HG03097 (cell line): ENCODE measurements at regions not wholly inside any gene's neighbourhood (a gene's known extent, or its start where the extent isn't known, plus 50 kb on each side); places are given as distances from the start of the nearest gene placed in this dataset.
"Not testable (repeated sequence)": the region's sequence is repeated elsewhere in the genome, so short reads cannot be mapped to it uniquely, and the experiment has no call there.

Experiments used
- ATAC-seq: cut with Tn5 transposase; IDR thresholded peaks from one replicate; pipeline ENCODE4 v1.9.1; 2021; ENCODE audit not compliant: unreplicated experiment, low FRiP score

- not testable (repeated sequence) for ATAC-seq
These were observed 1372.6 kb downstream of the FOXD4L5 start for GRCh38 chr9:63912451-63912850.

GRCh38 chr9:63909076-63909475, 1375.9 kb downstream of the FOXD4L5 start:
- ATAC-seq, result not testable (repeated sequence)

DNA sequence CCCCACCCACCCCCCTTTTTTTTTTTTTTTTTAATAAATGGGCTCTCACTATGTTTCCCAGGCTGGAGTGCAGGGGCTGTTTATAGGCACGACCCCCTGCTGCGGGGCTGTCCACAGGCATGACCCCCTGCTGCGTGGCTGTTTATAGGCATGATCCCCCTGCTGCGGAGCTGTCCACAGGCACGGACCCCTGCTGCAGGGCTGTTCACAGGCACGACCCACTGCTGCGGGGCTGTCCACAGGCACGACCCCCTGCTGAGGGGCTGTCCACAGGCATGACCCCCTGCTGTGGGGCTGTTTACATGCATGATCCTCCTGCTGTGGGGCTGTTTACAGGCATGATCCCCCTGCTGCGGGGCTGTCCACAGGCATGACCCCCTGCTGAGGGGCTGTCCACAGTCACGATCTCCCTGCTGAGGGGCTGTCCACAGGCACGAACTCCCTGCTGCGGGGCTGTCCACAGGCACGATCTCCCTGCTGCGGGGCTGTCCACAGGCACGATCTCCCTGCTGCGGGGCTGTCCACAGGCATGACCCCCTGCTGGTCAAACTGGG, 1385.3 kb downstream of the FOXD4L5 start:
- not testable (repeated sequence) for ATAC-seq

DNA sequence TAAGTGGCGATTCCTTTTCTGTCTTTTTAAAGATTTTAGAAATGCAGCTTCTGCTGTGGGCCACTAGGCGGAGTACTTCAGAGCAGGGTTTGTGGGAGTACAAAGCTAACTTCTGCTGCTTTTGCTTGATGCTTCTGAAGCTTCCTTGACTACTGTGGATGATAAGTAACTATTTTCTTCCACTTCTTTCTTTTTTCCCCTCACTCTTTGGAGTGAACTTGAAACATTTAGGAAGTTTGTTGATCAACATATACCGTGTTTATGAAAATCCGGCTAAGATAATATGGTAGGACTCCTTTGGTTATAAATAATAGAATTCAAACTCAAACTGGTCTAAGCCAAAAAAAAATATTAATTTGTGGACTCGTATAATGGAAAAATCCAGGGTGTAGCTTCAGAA, 1403.6 kb downstream of the FOXD4L5 start:
- not testable (repeated sequence) for ATAC-seq

GRCh38 chr9:63876380-63876779, 1408.6 kb downstream of the FOXD4L5 start:
- ATAC-seq, result not testable (repeated sequence)

DNA sequence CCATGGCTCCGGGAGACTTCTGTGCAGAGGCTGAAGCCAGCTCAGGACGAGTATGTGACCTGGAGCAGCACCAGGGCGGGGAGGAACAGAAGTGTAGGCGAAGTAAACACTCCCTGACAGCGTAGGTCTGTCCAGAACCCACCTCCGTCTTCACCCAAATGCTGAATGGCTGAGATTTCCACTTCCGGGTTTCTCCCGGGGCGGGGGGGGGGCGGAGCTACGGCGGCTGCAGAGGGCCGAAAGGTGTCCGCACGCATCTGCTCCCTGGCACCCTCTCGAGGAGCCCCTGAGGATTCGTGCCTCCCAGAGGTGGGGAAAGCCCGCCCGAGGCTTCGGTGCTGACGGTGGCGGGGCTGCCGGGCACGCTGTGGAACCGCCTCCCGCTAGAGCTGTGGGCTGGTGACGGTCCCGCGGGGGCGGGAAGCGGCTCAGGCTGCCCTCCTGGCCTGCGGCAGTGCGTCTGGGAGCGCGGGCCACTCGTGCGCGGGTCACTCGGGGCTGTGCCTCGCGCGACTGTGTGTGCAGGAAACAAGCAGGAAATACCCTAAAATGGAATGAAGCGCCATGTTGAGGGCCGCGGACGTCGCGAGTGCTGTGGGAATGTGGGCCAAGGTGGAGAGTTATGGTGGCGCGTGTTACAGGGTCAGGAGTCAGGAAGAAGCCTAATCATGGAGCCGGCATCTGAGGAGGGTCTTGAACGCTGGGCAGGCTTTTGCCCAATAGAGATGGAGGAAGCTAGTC, 1425.4 kb downstream of the FOXD4L5 start:
- ATAC-seq, result no peak

GRCh38 chr9:63859090-63859474, 1425.9 kb downstream of the FOXD4L5 start:
- ATAC-seq, result not testable (repeated sequence)

GRCh38 chr9:63853140-63853751, 1431.8 kb downstream of the FOXD4L5 start:
- not testable (repeated sequence) for ATAC-seq

GRCh38 chr9:63824804-63825203, 1460.2 kb downstream of the FOXD4L5 start:
- not testable (repeated sequence) for ATAC-seq

DNA sequence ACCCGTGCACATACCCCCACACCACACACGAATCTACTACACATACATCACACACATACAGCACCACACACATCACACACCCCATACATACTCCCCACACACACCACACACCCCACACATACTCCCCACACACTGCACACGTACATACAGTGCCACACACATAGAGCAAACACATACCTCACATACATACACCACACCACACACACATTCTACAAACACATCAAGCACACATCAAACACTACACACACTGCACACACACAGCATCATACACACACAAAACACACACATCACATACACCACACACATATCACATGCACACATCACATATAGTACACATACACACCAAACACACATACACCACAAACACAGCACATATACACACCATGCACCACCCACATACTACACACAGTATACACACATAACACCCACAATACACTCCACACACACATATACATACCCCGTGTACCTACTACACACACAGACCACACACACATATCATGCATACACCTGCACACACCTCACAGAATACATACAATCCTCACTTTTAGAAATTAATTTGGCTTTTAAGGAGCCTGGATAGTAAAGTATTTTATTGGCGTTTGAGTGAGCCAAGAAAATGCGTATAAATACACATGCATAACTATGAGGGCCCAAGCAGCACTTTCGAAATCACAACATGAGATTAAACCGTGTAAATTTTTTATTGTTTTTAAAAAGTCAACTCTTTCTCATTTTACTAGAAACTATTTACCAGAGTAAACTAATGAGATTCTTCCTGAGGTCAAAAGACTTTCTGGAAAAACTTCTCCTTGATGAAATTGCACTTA, 1461.4 kb downstream of the FOXD4L5 start:
- peak; percentile 53 for ATAC-seq

GRCh38 chr9:63822615-63823374, 1462.2 kb downstream of the FOXD4L5 start:
- not testable (repeated sequence) for ATAC-seq

GRCh38 chr9:63821293-63821692, 1463.7 kb downstream of the FOXD4L5 start:
- ATAC-seq, result not testable (repeated sequence)

DNA sequence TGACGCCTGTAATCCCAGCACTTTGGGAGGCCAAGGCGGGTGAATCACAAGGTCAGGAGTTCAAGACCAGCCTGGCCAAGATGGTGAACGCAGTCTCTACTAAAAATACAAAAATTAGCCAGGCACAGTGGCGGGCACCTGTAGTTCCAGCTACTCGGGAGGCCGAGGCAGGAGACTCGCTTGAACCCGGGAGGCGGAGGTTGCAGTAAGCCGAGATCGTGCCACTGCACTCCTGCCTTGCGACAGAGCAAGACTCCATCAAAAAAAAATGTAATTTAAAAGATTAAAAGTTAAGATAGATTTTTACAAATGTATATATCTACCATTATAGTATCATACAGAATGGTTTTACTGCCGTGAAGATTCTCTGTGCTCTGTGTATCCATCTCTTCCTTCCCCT, 1464.1 kb downstream of the FOXD4L5 start:
- not testable (repeated sequence) for ATAC-seq

DNA sequence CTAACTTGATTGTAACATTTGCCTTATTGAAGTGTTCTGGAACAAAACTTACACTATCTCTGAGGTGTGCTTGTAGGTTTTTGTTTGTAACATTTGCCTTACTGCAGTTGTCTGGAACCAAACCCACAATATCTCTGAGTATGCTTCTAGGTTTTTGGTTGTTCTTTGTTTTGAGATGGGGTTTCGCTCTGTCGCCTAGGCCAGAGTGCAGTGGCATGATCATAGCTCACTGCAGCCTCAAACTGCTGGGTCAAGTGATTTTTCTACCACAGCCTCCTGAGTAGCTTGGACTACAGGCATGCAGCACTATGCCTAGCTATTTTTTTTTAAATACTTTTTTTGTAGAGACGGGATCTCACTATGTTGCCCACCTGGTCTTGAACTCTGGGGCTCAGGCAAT, 1464.6 kb downstream of the FOXD4L5 start:
- ATAC-seq, result not testable (repeated sequence)

- peak; percentile 66 for ATAC-seq
These were observed 1467.1 kb downstream of the FOXD4L5 start for GRCh38 chr9:63817622-63818518.

DNA sequence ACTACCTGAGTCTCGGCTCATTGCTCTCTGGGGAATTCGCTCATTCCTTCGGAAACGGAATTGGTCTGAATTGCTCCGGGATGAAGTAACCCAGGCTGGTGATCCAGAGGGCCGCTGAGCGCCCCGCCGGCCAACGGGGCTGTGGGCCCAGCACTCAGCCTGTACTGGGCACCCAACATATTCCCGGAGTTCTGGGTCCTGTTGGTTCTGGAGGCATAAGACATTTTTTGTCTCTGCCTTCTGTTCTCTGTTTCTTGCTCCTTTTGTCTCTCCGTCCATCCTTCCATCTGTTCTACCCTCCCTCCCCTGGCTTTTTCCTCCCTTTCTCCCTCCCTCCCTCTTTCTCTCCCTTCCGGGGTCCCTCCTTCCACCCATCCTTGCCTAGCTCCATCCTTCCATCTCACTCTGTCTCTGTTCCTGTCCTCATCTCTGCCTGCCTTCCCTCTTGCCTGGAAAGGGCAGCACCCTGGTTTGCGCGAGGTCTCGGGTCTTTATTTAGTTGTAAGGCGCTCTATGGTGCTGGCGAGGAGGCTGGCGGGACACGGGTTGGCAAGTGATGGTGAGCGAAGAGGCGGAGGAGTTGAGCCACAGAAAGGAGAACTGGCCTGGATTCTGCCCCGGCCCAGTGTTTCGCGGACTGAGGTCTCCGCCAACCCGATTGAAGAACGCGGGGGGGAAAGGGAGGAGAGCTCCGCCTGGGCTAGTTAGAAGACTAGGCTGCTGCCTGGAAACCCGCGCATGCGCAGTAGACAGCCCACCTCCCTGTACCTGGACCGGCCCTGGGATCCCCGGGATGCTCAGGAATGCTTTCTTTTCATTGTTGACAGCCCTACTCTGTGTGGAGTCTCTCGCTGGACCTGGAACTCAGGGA, 1468.0 kb downstream of the FOXD4L5 start:
- ATAC-seq, result peak; percentile 72

GRCh38 chr9:63814970-63815669, 1469.9 kb downstream of the FOXD4L5 start:
- ATAC-seq, result not testable (repeated sequence)
